ENCODE measurements at regions not wholly inside any gene's neighbourhood (a gene's known extent, or its start where the extent isn't known, plus 50 kb on each side); places are given as distances from the start of the nearest gene placed in this dataset.

DNA sequence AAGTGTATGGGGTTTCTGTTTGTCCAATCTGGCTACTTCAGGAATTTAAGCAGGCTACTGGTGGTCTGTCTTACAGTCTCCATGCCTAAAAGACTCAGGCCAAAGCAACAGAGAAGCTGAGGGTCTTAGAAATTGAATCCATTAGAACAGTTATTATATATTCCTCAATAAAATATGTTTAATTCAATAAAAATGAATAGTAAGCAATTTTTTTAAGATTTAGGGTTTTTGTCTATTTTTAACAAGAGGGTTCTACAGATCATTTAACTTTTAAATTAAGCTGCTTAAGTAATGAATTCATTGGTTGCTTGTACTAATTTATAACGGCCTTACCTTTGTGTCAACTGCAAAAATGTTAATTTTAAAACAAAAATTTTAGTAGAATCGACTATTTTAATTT, 832.6 kb upstream of the SLC39A10 start:
- CTCF ChIA-PET = interaction anchor here (1.3 kb wide), 1 partner anchor 278 kb away, joined by 5 read pairs; no protein-coding TSS in a partner anchor
- Histone ChIP-seq H3K27ac (ENCODE audit: insufficient read depth, low read depth, low read length) (no peak overlapping the region), H3K4me3 (replicated peaks in 1 of 3; ENCODE audit: insufficient read depth in 1 of 3, low read depth in 1 of 3, low read length in 3 of 3) (no peak overlapping the region), H4K20me1 (replicated peaks; ENCODE audit: control insufficient read depth, extremely low read depth, insufficient read depth, low read length) (no peaks in the 10 kb centered on the region), H3K4me2 (ENCODE audit: insufficient read depth, low read length) (no peak overlapping the region), H3K36me3 (ENCODE audit: control insufficient read depth in 2 of 2, extremely low read depth in 1 of 2, insufficient read depth in 2 of 2, low read length in 2 of 2) (no peaks in the 10 kb centered on the region), H3K4me1 (ENCODE audit: control insufficient read depth, extremely low read depth, insufficient read depth, low read length) (no peaks in the 10 kb centered on the region), H3K9me1 (replicated peaks; ENCODE audit: control insufficient read depth, extremely low read depth, insufficient read depth, low read length) (peaks cover 2% of the 10 kb centered on the region), H3K9ac (replicated peaks; ENCODE audit: extremely low read depth, insufficient read depth, low read length) (no peak overlapping the region), H2AFZ (ENCODE audit: low read depth, low read length) (no peak overlapping the region), H3K27me3 (ENCODE audit: control insufficient read depth in 2 of 2, insufficient read depth in 2 of 2, low read length in 2 of 2) (no peaks in the 10 kb centered on the region), H3K9me3 (replicated peaks; ENCODE audit: control insufficient read depth, insufficient read depth, low read length) (no peaks in the 10 kb centered on the region), H3K79me2 (ENCODE audit: control insufficient read depth, insufficient read depth, low read length) (no peaks in the 10 kb centered on the region)
- intact Hi-C loops (cut with micrococcal nuclease) = no loop called here
- no TSS peak for BruUV-seq (replicated peaks)
- TF ChIP-seq EZH2 (IDR thresholded peaks at IDR 0.05; ENCODE audit: borderline replicate concordance, low read depth, low read length, severe bottlenecking) (no peak), POLR2A (IDR thresholded peaks at IDR 0.05; ENCODE audit: low read depth, low read length) (no peak), POLR2AphosphoS5 (IDR thresholded peaks at IDR 0.05; ENCODE audit: insufficient read depth, low read depth, low read length) (no peak), JUN (IDR thresholded peaks at IDR 0.05; ENCODE audit: borderline replicate concordance, insufficient read depth, insufficient read length, low read depth) (no peak), FOS (IDR thresholded peaks at IDR 0.05; ENCODE audit: borderline replicate concordance, insufficient read depth, low read length) (no peak), GATA2 (IDR thresholded peaks at IDR 0.05; ENCODE audit: insufficient read depth, insufficient read length, low read depth, low read length) (no peak), MYC (IDR thresholded peaks at IDR 0.05; ENCODE audit: low read depth, low read length) (no peak)
- TF ChIP-seq, protein P1, sequence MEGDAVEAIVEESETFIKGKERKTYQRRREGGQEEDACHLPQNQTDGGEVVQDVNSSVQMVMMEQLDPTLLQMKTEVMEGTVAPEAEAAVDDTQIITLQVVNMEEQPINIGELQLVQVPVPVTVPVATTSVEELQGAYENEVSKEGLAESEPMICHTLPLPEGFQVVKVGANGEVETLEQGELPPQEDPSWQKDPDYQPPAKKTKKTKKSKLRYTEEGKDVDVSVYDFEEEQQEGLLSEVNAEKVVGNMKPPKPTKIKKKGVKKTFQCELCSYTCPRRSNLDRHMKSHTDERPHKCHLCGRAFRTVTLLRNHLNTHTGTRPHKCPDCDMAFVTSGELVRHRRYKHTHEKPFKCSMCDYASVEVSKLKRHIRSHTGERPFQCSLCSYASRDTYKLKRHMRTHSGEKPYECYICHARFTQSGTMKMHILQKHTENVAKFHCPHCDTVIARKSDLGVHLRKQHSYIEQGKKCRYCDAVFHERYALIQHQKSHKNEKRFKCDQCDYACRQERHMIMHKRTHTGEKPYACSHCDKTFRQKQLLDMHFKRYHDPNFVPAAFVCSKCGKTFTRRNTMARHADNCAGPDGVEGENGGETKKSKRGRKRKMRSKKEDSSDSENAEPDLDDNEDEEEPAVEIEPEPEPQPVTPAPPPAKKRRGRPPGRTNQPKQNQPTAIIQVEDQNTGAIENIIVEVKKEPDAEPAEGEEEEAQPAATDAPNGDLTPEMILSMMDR (IDR thresholded peaks at IDR 0.05; ENCODE audit: extremely low read depth in 1 of 2, insufficient read depth in 1 of 2, low read depth in 1 of 2, low read length in 2 of 2) = no peak
- TF ChIP-seq, protein P2, sequence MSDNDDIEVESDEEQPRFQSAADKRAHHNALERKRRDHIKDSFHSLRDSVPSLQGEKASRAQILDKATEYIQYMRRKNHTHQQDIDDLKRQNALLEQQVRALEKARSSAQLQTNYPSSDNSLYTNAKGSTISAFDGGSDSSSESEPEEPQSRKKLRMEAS (IDR thresholded peaks at IDR 0.05; ENCODE audit: insufficient read depth, insufficient read length) = no peak
- DNase-seq (ENCODE audit: low read depth, low spot score) = no peak
- no peak for FAIRE-seq
- dilution Hi-C loops (cut with MboI; ENCODE audit: extremely low pct_ligation_motif_present, low sequenced_read_pairs) = no loop called here
- POLR2A ChIA-PET = no interaction called here

Data from endothelial cell of umbilical vein (primary cell).